ENCODE measurements at regions not wholly inside any gene's neighbourhood (a gene's known extent, or its start where the extent isn't known, plus 50 kb on each side); places are given as distances from the start of the nearest gene placed in this dataset.

GRCh38 chr7:17725821-17726220 lies 214.5 kb downstream of the SNX13 start:
- Histone ChIP-seq H3K27me3 (no peaks in the 10 kb centered on the region), H3K4me3 (no peak overlapping the region), H3K36me3 (no peaks in the 10 kb centered on the region), H3K9me3 (no peaks in the 10 kb centered on the region), H3K4me1 (no peaks in the 10 kb centered on the region), H3K27ac (no peak overlapping the region)
- intact Hi-C loops (cut with DNase I; ENCODE audit: low total_unique reads), result loop anchor here (2.0 kb wide), 1 partner anchor 63 kb away; no protein-coding TSS in a partner anchor
- TF ChIP-seq POLR2AphosphoS5 (IDR thresholded peaks at IDR 0.05) (no peak), POLR2A (IDR thresholded peaks at IDR 0.05) (no peak), CTCF (IDR thresholded peaks at IDR 0.05) (no peak)
- no peak for DNase-seq (ENCODE audit: low spot score in 2 of 2)

GRCh38 chr7:17732083-17732482 lies 208.2 kb downstream of the SNX13 start:
- TF ChIP-seq POLR2A (IDR thresholded peaks at IDR 0.05) (no peak), CTCF (IDR thresholded peaks at IDR 0.05) (no peak), POLR2AphosphoS5 (IDR thresholded peaks at IDR 0.05) (no peak)
- no peaks in the 10 kb centered on the region for H3K36me3 ChIP-seq
- no peak for DNase-seq (ENCODE audit: low spot score in 2 of 2)
- no peaks in the 10 kb centered on the region for H3K27me3 ChIP-seq
- no peak overlapping the region for H3K27ac ChIP-seq
- H3K9me3 ChIP-seq, result peaks cover 5 to 12% of the 10 kb centered on the region in 2 donors
- no peaks in the 10 kb centered on the region for H3K4me1 ChIP-seq
- intact Hi-C loops (cut with DNase I; ENCODE audit: low total_unique reads), result no loop called here
- no peak overlapping the region for H3K4me3 ChIP-seq

Data from breast epithelium (tissue), 4 donors.